ENCODE measurements at regions not wholly inside any gene's neighbourhood (a gene's known extent, or its start where the extent isn't known, plus 50 kb on each side); places are given as distances from the start of the nearest gene placed in this dataset.

DNA sequence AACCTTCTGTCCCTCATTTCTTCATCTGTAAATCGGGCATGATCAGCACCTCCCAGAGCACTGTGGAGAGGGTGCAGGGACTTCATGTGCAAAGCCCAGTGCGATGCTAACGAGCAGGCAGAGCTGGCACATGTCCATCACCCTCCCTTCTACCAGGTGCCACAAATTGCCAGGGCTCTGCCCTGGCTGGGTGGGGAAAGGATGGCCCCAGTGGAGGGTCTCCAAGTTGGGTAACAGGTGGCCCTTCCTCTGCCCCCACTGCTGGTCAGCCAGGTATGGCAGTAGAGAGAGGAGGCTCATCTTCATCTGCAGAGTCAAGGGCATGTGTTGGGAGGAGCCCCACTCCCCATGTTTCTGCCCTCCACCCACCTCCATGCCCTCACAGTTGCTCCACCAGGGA is 61.5 kb upstream of the CDH5 start:
- no peaks in the 10 kb centered on the region for H3K4me1 Mint-ChIP-seq
- DNase-seq (ENCODE audit: low spot score in 2 of 2, unreplicated experiment in 2 of 2): peak in 1 of 2 experiments; percentile 3
- H3K27me3 Mint-ChIP-seq (ENCODE audit: low read depth): peaks cover 30% of the 10 kb centered on the region
- H3K9me3 Mint-ChIP-seq: peaks cover 19% of the 10 kb centered on the region
- H3K4me3 Mint-ChIP-seq: no peak overlapping the region
- no peaks in the 10 kb centered on the region for H3K36me3 Mint-ChIP-seq
- no peak overlapping the region for H3K27ac Mint-ChIP-seq
- TF ChIP-seq, protein P1, sequence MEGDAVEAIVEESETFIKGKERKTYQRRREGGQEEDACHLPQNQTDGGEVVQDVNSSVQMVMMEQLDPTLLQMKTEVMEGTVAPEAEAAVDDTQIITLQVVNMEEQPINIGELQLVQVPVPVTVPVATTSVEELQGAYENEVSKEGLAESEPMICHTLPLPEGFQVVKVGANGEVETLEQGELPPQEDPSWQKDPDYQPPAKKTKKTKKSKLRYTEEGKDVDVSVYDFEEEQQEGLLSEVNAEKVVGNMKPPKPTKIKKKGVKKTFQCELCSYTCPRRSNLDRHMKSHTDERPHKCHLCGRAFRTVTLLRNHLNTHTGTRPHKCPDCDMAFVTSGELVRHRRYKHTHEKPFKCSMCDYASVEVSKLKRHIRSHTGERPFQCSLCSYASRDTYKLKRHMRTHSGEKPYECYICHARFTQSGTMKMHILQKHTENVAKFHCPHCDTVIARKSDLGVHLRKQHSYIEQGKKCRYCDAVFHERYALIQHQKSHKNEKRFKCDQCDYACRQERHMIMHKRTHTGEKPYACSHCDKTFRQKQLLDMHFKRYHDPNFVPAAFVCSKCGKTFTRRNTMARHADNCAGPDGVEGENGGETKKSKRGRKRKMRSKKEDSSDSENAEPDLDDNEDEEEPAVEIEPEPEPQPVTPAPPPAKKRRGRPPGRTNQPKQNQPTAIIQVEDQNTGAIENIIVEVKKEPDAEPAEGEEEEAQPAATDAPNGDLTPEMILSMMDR (IDR thresholded peaks at IDR 0.05; ENCODE audit: unreplicated experiment): no peak

GRCh38 chr16:66304151-66304550 is 62.3 kb upstream of the CDH5 start:
- Mint-ChIP-seq H3K4me1 (no peaks in the 10 kb centered on the region), H3K4me3 (no peak overlapping the region), H3K27me3 (ENCODE audit: low read depth) (peaks cover 29% of the 10 kb centered on the region), H3K9me3 (peaks cover 22% of the 10 kb centered on the region), H3K27ac (no peak overlapping the region), H3K36me3 (no peaks in the 10 kb centered on the region)
- DNase-seq (ENCODE audit: low spot score in 2 of 2, unreplicated experiment in 2 of 2): peak in 1 of 2 experiments; percentile 36
- TF ChIP-seq, protein P1 (IDR thresholded peaks at IDR 0.05; ENCODE audit: unreplicated experiment): no peak

GRCh38 chr16:66300501-66300900 is 66.0 kb upstream of the CDH5 start:
- Mint-ChIP-seq H3K36me3 (no peaks in the 10 kb centered on the region), H3K27me3 (ENCODE audit: low read depth) (peaks cover 14% of the 10 kb centered on the region), H3K4me3 (no peak overlapping the region), H3K27ac (no peak overlapping the region), H3K9me3 (peaks cover 25% of the 10 kb centered on the region), H3K4me1 (no peaks in the 10 kb centered on the region)
- TF ChIP-seq, protein P1 (IDR thresholded peaks at IDR 0.05; ENCODE audit: unreplicated experiment): no peak
- DNase-seq (ENCODE audit: low spot score in 2 of 2, unreplicated experiment in 2 of 2): no peak

DNA sequence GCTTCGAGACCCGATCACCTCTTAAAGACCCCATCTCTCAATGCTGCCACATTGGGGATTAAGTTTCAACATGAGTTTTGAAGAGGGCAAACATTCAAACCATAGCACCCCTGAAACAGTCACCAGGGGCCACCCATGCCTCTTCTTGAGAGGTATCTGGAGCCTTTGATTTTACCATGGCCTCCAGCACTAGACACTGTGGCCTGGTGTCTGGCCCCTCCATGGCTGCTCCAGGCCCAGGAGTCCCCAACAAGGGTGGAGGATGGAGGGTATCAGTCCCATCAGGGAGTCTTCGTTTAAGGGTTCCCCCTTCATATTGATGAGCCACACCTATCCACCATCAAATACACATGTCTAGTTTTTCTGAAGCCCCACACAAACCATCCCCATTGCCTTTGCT is 66.5 kb upstream of the CDH5 start:
- Mint-ChIP-seq H3K36me3 (no peaks in the 10 kb centered on the region), H3K9me3 (peaks cover 25% of the 10 kb centered on the region), H3K27me3 (ENCODE audit: low read depth) (peaks cover 14% of the 10 kb centered on the region), H3K4me1 (no peaks in the 10 kb centered on the region), H3K4me3 (no peak overlapping the region), H3K27ac (no peak overlapping the region)
- peak in 1 of 2 experiments; percentile 10 for DNase-seq (ENCODE audit: low spot score in 2 of 2, unreplicated experiment in 2 of 2)
- TF ChIP-seq, protein P1 (IDR thresholded peaks at IDR 0.05; ENCODE audit: unreplicated experiment): no peak

DNA sequence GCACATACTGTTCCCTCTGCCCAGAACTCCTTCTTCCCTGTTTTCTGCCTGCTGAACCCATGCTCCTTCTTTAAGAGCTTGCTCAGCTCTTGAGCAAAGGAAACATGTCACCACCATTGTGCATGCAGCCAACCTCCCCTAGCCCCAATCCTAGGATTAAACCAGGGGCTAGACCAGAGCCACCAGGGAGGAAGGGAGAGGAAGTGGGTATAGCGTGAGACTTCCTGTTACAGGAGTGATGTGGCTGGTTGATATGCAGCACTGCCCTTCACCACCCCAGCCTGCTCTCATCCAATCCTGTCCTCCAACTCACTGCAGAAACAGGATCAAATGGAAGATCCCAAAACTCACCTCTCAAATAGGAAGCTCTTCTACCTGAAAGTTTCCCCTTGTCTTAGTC is 67.1 kb upstream of the CDH5 start:
- Mint-ChIP-seq H3K27ac (no peak overlapping the region), H3K27me3 (ENCODE audit: low read depth) (peaks cover 13% of the 10 kb centered on the region)

More for the DNA sequence above, 67.1 kb upstream of the CDH5 start:
- TF ChIP-seq, protein P1 (IDR thresholded peaks at IDR 0.05; ENCODE audit: unreplicated experiment): no peak
- Mint-ChIP-seq H3K4me3 (no peak overlapping the region), H3K36me3 (no peaks in the 10 kb centered on the region), H3K4me1 (no peaks in the 10 kb centered on the region), H3K9me3 (peaks cover 25% of the 10 kb centered on the region)
- DNase-seq (ENCODE audit: low spot score in 2 of 2, unreplicated experiment in 2 of 2): peak in 1 of 2 experiments; percentile 10

Measured in mesothelial cell of epicardium (in vitro differentiated cells).